SJSA1 (cell line): ENCODE measurements at regions not wholly inside any gene's neighbourhood (a gene's known extent, or its start where the extent isn't known, plus 50 kb on each side); places are given as distances from the start of the nearest gene placed in this dataset.

Source experiments
- DNase-seq, 2 experiments: peaks; one replicate each; pipeline ENCODE4 v3.0.0-alpha.2; 2015 to 2020; ENCODE audit warnings: low spot score in 2 of 2, low read depth in 1 of 2
- H3K27ac ChIP-seq: fragments of 250-450 bp; sonication (Bioruptor Pico); 2 replicates; pipeline ENCODE4 v1.5.1; 2020; ENCODE audit warnings: mild to moderate bottlenecking, moderate library complexity
- H3K27me3 ChIP-seq: fragments of 250-450 bp; sonication (Bioruptor Pico); replicated peaks from 2 replicates; pipeline ENCODE4 v1.5.1; 2020; ENCODE audit warnings: mild to moderate bottlenecking, moderate library complexity
- H3K36me3 ChIP-seq: fragments of 250-450 bp; sonication (Bioruptor Pico); 2 replicates; pipeline ENCODE4 v1.5.1; 2020; ENCODE audit warnings: mild to moderate bottlenecking
- H3K4me1 ChIP-seq: fragments of 250-450 bp; sonication (Bioruptor Pico); replicated peaks from 2 replicates; pipeline ENCODE4 v1.6.1; 2021; ENCODE audit warnings: mild to moderate bottlenecking
- H3K4me3 ChIP-seq: fragments of 250-450 bp; sonication (Bioruptor Pico); 2 replicates; pipeline ENCODE4 v1.5.1; 2020; ENCODE audit warnings: mild to moderate bottlenecking
- H3K9me3 ChIP-seq: fragments of 250-450 bp; sonication (Bioruptor Pico); replicated peaks from 2 replicates; pipeline ENCODE4 v1.5.1; 2020; ENCODE audit warnings: mild to moderate bottlenecking

DNA sequence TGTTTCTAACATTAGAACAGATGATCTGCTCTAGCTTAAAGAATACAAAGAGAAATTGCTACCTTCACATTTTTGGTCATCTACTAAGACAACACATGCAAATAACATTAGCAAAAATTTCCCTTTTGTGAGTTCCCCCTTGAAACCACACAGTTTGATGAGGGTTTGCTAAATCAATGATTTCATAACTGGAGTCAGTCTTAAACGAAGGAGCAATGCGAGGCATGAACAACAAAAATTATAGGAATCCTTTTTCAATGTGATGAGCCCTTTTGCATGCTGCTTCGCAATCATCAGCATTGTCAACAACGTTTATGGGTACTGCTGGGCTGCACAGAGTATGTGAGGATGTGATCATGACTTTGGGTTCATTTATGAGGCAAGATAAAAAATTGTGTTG, 286.4 kb downstream of the C7orf25 start:
- H3K9me3 ChIP-seq, result no peaks in the 10 kb centered on the region
- no peak overlapping the region for H3K4me3 ChIP-seq
- DNase-seq, result no peak
- H3K27me3 ChIP-seq, result no peaks in the 10 kb centered on the region
- H3K4me1 ChIP-seq, result no peaks in the 10 kb centered on the region
- no peaks in the 10 kb centered on the region for H3K36me3 ChIP-seq
- no peak overlapping the region for H3K27ac ChIP-seq

- Histone ChIP-seq H3K4me1 (no peaks in the 10 kb centered on the region), H3K9me3 (no peaks in the 10 kb centered on the region), H3K27me3 (no peaks in the 10 kb centered on the region), H3K36me3 (no peaks in the 10 kb centered on the region), H3K4me3 (no peak overlapping the region), H3K27ac (no peak overlapping the region)
- no peak for DNase-seq
These were observed 287.4 kb downstream of the C7orf25 start for GRCh38 chr7:42624471-42624870.

- H3K27me3 ChIP-seq, result no peaks in the 10 kb centered on the region
- no peaks in the 10 kb centered on the region for H3K9me3 ChIP-seq
- H3K36me3 ChIP-seq, result no peaks in the 10 kb centered on the region
- no peak overlapping the region for H3K4me3 ChIP-seq
- DNase-seq, result no peak
- no peaks in the 10 kb centered on the region for H3K4me1 ChIP-seq
- H3K27ac ChIP-seq, result no peak overlapping the region
These were observed 290.2 kb downstream of the C7orf25 start for GRCh38 chr7:42621543-42622219.

- H3K27me3 ChIP-seq, result no peaks in the 10 kb centered on the region
These were observed 293.1 kb downstream of the C7orf25 start for GRCh38 chr7:42618651-42619360.

GRCh38 chr7:42617806-42618457, 293.9 kb downstream of the C7orf25 start:
- no peaks in the 10 kb centered on the region for H3K36me3 ChIP-seq
- H3K27ac ChIP-seq, result no peak overlapping the region
- H3K4me1 ChIP-seq, result no peaks in the 10 kb centered on the region
- H3K4me3 ChIP-seq, result no peak overlapping the region
- H3K27me3 ChIP-seq, result no peaks in the 10 kb centered on the region
- no peaks in the 10 kb centered on the region for H3K9me3 ChIP-seq
- no peak for DNase-seq

More at GRCh38 chr7:42618651-42619360, 293.1 kb downstream of the C7orf25 start:
- no peak for DNase-seq
- Histone ChIP-seq H3K36me3 (no peaks in the 10 kb centered on the region), H3K9me3 (no peaks in the 10 kb centered on the region), H3K4me3 (no peak overlapping the region), H3K27ac (no peak overlapping the region), H3K4me1 (no peaks in the 10 kb centered on the region)

GRCh38 chr7:42617071-42617765, 294.7 kb downstream of the C7orf25 start:
- Histone ChIP-seq H3K27ac (no peak overlapping the region), H3K27me3 (no peaks in the 10 kb centered on the region), H3K36me3 (no peaks in the 10 kb centered on the region), H3K9me3 (no peaks in the 10 kb centered on the region), H3K4me3 (no peak overlapping the region), H3K4me1 (no peaks in the 10 kb centered on the region)
- no peak for DNase-seq

DNA sequence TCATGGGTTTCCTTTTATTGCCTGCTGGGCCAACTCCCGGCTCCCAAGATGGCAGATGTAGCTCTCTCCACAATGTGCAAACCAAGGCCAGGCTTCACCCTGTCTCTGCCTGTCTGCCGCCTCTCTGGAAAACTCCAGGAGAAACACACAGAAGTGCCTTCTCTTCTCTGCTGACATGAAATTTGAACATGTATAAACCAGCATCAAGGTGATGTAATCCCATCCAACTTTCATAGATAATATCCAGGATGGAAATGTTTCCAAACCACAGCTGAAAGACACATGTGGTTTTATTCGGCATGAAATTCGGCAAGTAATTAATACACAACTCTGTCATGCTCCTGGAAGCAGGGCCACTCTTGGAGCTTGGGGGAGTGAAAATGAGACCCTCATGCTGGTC, 297.2 kb downstream of the C7orf25 start:
- no peaks in the 10 kb centered on the region for H3K27me3 ChIP-seq
- H3K4me3 ChIP-seq, result no peak overlapping the region
- no peaks in the 10 kb centered on the region for H3K36me3 ChIP-seq
- no peaks in the 10 kb centered on the region for H3K9me3 ChIP-seq
- no peak overlapping the region for H3K27ac ChIP-seq
- H3K4me1 ChIP-seq, result no peaks in the 10 kb centered on the region
- DNase-seq, result no peak

GRCh38 chr7:42611961-42612360, 299.9 kb downstream of the C7orf25 start:
- H3K27me3 ChIP-seq, result no peaks in the 10 kb centered on the region
- DNase-seq, result no peak
- no peaks in the 10 kb centered on the region for H3K36me3 ChIP-seq
- H3K27ac ChIP-seq, result no peak overlapping the region
- no peaks in the 10 kb centered on the region for H3K9me3 ChIP-seq
- H3K4me3 ChIP-seq, result no peak overlapping the region
- H3K4me1 ChIP-seq, result no peaks in the 10 kb centered on the region

DNA sequence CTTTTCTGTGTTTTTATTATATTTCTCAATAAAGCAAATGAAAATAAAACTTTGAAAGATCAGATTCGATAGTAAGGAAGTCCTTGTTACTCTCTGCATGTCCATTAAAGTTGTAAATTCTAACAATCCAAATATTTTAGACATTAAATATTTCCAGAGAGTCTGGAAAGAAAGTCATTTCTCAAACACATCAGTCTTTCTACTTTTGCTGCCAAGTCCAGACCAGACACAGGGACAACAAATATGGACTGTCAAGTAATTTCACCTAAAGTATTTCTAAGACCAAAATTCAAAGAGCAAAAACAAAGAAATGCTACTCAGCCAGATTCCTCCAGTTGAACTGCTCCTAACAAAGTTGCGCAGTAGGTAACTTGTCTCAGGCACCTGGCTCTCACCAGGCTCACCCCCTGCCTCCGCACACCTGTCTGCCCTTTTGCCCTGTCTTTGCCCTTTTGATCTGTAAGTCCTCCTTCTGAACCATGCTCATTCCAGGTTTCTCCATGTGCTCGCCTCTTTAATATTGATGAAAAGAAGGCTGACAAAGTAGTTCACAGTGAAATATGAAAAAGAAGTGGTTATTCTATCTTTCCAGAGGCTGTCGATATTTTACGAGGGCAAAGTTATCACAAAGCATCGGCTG, 300.5 kb downstream of the C7orf25 start:
- peaks cover 4% of the 10 kb centered on the region for H3K4me1 ChIP-seq
- no peaks in the 10 kb centered on the region for H3K27me3 ChIP-seq
- no peak overlapping the region for H3K4me3 ChIP-seq
- H3K27ac ChIP-seq, result no peak overlapping the region
- no peaks in the 10 kb centered on the region for H3K9me3 ChIP-seq
- H3K36me3 ChIP-seq, result no peaks in the 10 kb centered on the region
- DNase-seq, result no peak

GRCh38 chr7:42606193-42606905, 305.5 kb downstream of the C7orf25 start:
- no peaks in the 10 kb centered on the region for H3K36me3 ChIP-seq
- H3K27ac ChIP-seq, result no peak overlapping the region
- no peak overlapping the region for H3K4me3 ChIP-seq
- no peaks in the 10 kb centered on the region for H3K9me3 ChIP-seq
- H3K4me1 ChIP-seq, result peaks cover 10% of the 10 kb centered on the region
- peak in 1 of 2 experiments; percentile 15 for DNase-seq
- no peaks in the 10 kb centered on the region for H3K27me3 ChIP-seq

DNA sequence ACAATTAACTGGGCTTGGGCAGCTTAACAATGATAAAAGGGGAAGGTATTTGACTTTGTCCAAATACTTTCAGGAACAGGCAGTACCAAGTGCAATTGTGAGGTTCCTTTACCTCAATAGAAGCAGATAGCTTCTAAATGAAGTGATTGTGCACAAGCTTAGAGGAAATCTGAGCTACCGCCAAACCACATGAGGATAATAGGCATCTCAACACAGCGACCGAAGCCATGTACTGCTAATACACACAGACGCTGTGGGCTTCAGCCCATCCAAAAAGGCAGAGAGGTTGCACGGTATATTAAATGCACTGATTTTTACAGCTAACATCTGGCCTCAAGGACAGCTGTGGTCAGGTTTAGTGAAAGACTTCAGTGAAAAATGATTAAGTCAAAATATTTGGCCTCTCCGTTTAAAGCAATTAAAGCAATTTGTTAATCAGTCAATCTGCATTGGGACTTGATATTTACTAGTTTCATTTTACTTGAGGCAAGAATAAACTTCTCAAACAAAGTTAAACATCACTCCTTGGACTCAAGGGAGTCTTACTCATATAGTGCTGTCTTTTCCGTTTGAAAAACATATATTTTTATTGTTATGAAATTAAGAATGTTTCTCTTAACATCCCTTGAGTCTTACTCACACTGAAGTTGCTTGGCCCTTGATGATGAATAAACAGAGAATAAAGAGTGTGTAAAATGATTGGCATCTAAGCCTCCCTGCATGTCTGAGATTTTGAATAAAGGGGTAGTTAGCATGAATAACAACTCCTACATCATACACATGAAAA, 306.3 kb downstream of the C7orf25 start:
- Histone ChIP-seq H3K9me3 (no peaks in the 10 kb centered on the region), H3K4me3 (no peak overlapping the region), H3K4me1 (peaks cover 10% of the 10 kb centered on the region), H3K36me3 (no peaks in the 10 kb centered on the region), H3K27ac (no peak overlapping the region), H3K27me3 (no peaks in the 10 kb centered on the region)
- DNase-seq, result peak in 1 of 2 experiments; percentile 2

GRCh38 chr7:42603496-42603895, 308.4 kb downstream of the C7orf25 start:
- H3K36me3 ChIP-seq, result no peaks in the 10 kb centered on the region
- no peaks in the 10 kb centered on the region for H3K27me3 ChIP-seq
- no peaks in the 10 kb centered on the region for H3K9me3 ChIP-seq
- H3K4me1 ChIP-seq, result peaks cover 10% of the 10 kb centered on the region
- no peak overlapping the region for H3K27ac ChIP-seq
- DNase-seq, result no peak
- H3K4me3 ChIP-seq, result no peak overlapping the region
